Tibial nerve (tissue), 4 donors: ENCODE measurements at regions not wholly inside any gene's neighbourhood (a gene's known extent, or its start where the extent isn't known, plus 50 kb on each side); places are given as distances from the start of the nearest gene placed in this dataset.
"Not testable (repeated sequence)": the region's sequence is repeated elsewhere in the genome, so short reads cannot be mapped to it uniquely, and the experiment has no call there.

Experiments
- DNase-seq, 2 donors: peaks; one replicate each; pipeline ENCODE4 v3.0.0-alpha.2; 2019; ENCODE audit warnings: low spot score in 2 of 2
- H3K27ac ChIP-seq, 4 donors: fragments of 200-600 bp; sonication (generic) in 3 of 4; one replicate each; pipeline ENCODE4 v1.5.1; 2017 to 2019; ENCODE audit warnings: mild to moderate bottlenecking in 1 of 4
- H3K27me3 ChIP-seq, 2 donors: fragments of 200-600 bp; sonication (generic) in 1 of 2; one replicate each; pipeline versions ENCODE4 v1.5.1 to v1.6.0; 2017 to 2019
- H3K36me3 ChIP-seq, 3 donors: fragments of 200-600 bp; sonication (generic); one replicate each; pipeline ENCODE4 v1.5.1; 2018 to 2019
- H3K4me1 ChIP-seq, 4 donors: fragments of 200-600 bp; sonication (generic) in 3 of 4; one replicate each; pipeline ENCODE4 v1.5.1; 2017 to 2019
- H3K4me3 ChIP-seq, 4 donors: fragments of 200-600 bp; sonication (generic) in 3 of 4; one replicate each; pipeline ENCODE4 v1.5.1; 2017 to 2019; ENCODE audit warnings: mild to moderate bottlenecking in 1 of 4, moderate library complexity in 1 of 4
- H3K9me3 ChIP-seq, 4 donors: fragments of 200-600 bp; sonication (generic) in 3 of 4; one replicate each; pipeline ENCODE4 v1.5.1; 2017 to 2019
- EP300 ChIP-seq, 2 donors: sonication (generic); formaldehyde crosslinking; IDR thresholded peaks; one replicate each; pipeline ENCODE4 v1.6.1; 2017; ENCODE audit warnings: antibody characterized with exemption in 2 of 2, mild to moderate bottlenecking in 1 of 2
- POLR2A ChIP-seq, 2 donors: fragments of 450-650 bp; IDR thresholded peaks; one replicate each; pipeline ENCODE4 v1.6.1; 2017; ENCODE audit warnings: antibody characterized with exemption in 2 of 2, mild to moderate bottlenecking in 2 of 2, moderate library complexity in 2 of 2
- WGBS, 2 donors: methylation state at CpG; one replicate each; pipeline ENCODE4 v1.1.5; 2018; 5-methylcytosine and 5-hydroxymethylcytosine counted together
- TF ChIP-seq, protein P1 (sequence below), 5 experiments: fragments of 200-600 bp in 3 of 5; fragments of 450-650 bp in 2 of 5; sonication (generic) in 3 of 5; IDR thresholded peaks; one replicate each; pipeline ENCODE4 v1.5.1; 2016 to 2019; ENCODE audit warnings: antibody characterized with exemption in 5 of 5, mild to moderate bottlenecking in 3 of 5, moderate library complexity in 2 of 5

DNA sequence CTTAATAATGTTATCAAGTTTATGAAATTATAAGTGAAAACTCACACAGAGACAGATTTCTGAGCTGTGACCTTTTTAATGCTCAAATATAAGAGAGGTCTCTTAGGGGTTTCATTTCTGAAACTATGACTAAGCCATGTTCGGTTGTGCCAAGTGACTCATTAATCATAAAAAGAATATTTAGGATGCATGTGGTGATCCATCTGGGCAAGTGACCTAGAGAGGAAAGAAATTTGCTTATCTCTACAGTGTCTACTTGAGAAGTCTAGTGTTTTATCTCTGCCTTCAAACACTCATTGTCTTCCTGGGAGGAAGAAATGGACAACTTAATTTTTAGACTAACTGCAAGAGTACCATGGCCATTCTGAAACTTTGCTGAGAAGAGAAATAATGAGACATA, 545.3 kb upstream of the GRID2 start:
- no peak overlapping the region for H3K27ac ChIP-seq
- no peak for DNase-seq
- TF ChIP-seq EP300 (IDR thresholded peaks at IDR 0.05) (no peak), POLR2A (IDR thresholded peaks at IDR 0.05) (no peak)
- TF ChIP-seq, protein P1, sequence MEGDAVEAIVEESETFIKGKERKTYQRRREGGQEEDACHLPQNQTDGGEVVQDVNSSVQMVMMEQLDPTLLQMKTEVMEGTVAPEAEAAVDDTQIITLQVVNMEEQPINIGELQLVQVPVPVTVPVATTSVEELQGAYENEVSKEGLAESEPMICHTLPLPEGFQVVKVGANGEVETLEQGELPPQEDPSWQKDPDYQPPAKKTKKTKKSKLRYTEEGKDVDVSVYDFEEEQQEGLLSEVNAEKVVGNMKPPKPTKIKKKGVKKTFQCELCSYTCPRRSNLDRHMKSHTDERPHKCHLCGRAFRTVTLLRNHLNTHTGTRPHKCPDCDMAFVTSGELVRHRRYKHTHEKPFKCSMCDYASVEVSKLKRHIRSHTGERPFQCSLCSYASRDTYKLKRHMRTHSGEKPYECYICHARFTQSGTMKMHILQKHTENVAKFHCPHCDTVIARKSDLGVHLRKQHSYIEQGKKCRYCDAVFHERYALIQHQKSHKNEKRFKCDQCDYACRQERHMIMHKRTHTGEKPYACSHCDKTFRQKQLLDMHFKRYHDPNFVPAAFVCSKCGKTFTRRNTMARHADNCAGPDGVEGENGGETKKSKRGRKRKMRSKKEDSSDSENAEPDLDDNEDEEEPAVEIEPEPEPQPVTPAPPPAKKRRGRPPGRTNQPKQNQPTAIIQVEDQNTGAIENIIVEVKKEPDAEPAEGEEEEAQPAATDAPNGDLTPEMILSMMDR (IDR thresholded peaks at IDR 0.05): no peak
- 18 to 20% methylated on average over 1 of the region's 1 CpG for WGBS, 2 donors
- H3K36me3 ChIP-seq: no peaks in the 10 kb centered on the region
- no peaks in the 10 kb centered on the region for H3K4me1 ChIP-seq
- no peaks in the 10 kb centered on the region for H3K9me3 ChIP-seq
- no peak overlapping the region for H3K4me3 ChIP-seq
- no peaks in the 10 kb centered on the region for H3K27me3 ChIP-seq

DNA sequence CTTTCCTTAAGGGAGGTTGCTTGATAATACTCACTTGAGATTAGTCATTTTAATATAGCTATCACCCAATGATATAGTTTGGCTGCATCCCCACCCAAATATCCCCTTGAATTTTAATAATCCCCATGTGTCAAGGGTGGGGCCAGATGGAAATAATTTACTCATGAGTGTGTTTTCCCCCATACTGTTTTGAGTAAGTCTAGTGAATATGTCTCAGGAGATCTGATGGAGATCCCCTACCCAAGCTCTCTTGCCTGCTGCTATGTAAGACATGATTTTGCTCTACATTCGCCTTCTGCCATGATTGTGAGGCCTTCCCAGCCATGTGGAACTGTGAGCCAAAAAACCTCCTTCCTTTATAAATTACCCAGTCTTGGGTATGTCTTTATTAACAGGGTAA, 539.7 kb upstream of the GRID2 start:
- Histone ChIP-seq H3K36me3 (no peaks in the 10 kb centered on the region), H3K4me3 (no peak overlapping the region), H3K27me3 (no peaks in the 10 kb centered on the region), H3K4me1 (no peaks in the 10 kb centered on the region), H3K9me3 (no peaks in the 10 kb centered on the region), H3K27ac (no peak overlapping the region)
- TF ChIP-seq, protein P1 (IDR thresholded peaks at IDR 0.05): no peak
- TF ChIP-seq POLR2A (IDR thresholded peaks at IDR 0.05) (no peak), EP300 (IDR thresholded peaks at IDR 0.05) (no peak)
- WGBS, 2 donors: 62 to 86% methylated on average over 1 of the region's 1 CpG
- no peak for DNase-seq

DNA sequence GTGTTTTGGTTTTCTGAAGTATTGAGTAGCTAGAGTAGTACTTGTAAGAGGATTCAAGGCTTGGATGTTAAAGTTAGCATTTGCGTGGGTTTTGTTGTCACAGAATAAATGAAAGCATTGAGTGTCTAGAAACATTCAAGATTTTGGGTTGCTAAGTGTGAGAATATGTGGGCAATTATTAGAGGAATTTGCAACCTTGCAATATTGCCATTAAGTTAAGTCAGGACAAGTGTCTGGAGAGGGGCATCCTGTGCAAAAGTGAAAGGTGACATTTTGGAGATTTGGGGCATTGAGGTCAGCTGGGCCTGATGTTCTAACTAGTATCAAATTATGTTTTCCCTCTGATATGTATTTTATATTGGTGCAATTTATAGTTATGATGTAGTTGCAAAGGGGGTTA, 533.9 kb upstream of the GRID2 start:
- no peak for TF ChIP-seq POLR2A (IDR thresholded peaks at IDR 0.05)
- TF ChIP-seq, protein P1 (IDR thresholded peaks at IDR 0.05): no peak
- Histone ChIP-seq H3K4me3 (no peak overlapping the region), H3K36me3 (no peaks in the 10 kb centered on the region), H3K27ac (no peak overlapping the region), H3K9me3 (peaks cover 0 to 18% (median 0%) of the 10 kb centered on the region in 4 donors), H3K4me1 (no peaks in the 10 kb centered on the region), H3K27me3 (no peaks in the 10 kb centered on the region)
- no peak for DNase-seq
- WGBS, 2 donors: 74 to 79% methylated on average over 1 of the region's 1 CpG

DNA sequence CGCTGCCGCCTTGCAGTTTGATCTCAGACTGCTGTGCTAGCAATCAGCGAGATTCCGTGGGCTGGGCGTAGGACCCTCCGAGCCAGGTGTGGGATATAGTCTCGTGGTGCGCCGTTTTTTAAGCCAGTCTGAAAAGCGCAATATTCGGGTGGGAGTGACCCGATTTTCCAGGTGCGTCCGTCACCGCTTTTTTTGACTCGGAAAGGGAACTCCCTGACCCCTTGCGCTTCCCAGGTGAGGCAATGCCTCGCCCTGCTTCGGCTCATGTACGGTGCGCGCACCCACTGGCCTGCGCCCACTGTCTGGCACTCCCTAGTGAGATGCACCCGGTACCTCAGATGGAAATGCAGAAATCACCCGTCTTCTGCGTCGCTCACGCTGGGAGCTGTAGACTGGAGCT, 512.1 kb upstream of the GRID2 start:
- not testable (repeated sequence) for H3K4me3 ChIP-seq, H3K36me3 ChIP-seq, H3K27me3 ChIP-seq, H3K4me1 ChIP-seq, H3K9me3 ChIP-seq, H3K27ac ChIP-seq, DNase-seq
- WGBS, 2 donors: 54 to 56% methylated on average over 23 to 25 of the region's 28 CpGs

DNA sequence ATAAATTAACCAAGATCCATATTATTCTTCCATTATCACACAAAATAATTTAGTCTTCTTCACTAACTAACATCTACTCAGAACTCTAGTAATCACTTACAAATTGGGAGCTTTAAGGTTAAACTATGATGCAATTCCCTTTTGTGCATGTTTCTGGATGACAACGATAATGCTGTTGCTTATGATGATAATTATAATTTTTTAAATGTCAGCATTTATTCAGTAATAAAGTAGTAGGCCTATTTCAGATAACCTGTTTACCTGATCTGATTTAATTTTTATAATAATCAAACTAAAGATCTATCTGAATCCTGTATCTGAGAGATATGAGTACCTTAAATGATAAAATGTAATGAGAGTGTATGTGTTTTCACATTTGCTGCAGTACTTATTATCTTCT, 507.8 kb upstream of the GRID2 start:
- DNase-seq: no peak
- no peak overlapping the region for H3K4me3 ChIP-seq
- 83 to 86% methylated on average over 1 of the region's 1 CpG for WGBS, 2 donors
- no peak for TF ChIP-seq POLR2A (IDR thresholded peaks at IDR 0.05)
- TF ChIP-seq, protein P1 (IDR thresholded peaks at IDR 0.05): no peak
- TF ChIP-seq EP300 (IDR thresholded peaks at IDR 0.05): no peak
- no peaks in the 10 kb centered on the region for H3K27me3 ChIP-seq
- no peaks in the 10 kb centered on the region for H3K4me1 ChIP-seq
- H3K27ac ChIP-seq: no peak overlapping the region
- H3K36me3 ChIP-seq: no peaks in the 10 kb centered on the region
- no peaks in the 10 kb centered on the region for H3K9me3 ChIP-seq

DNA sequence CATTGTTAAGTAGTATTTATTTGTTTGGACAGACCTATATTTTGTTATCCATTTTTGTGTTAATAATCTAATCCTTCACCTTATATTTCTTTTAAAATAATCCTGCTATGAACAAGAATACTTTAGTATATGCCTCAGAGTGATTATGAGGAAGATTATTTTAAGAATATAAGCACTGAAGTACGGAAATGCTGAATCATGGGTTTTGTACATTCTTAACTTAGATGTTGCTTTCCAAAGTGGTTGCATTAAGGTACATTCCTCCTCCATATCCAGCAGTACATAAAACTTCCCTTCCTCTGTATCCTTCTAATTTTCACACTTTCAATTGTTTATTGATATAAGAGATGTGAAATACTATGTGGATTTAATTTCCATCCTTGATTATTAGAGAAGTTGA, 491.4 kb upstream of the GRID2 start:
- Histone ChIP-seq H3K9me3 (peaks cover 0 to 3% (median 0%) of the 10 kb centered on the region in 4 donors), H3K36me3 (no peaks in the 10 kb centered on the region), H3K4me1 (no peaks in the 10 kb centered on the region), H3K27ac (no peak overlapping the region), H3K4me3 (no peak overlapping the region), H3K27me3 (no peaks in the 10 kb centered on the region)
- 67 to 75% methylated on average over 1 of the region's 1 CpG for WGBS, 2 donors
- TF ChIP-seq EP300 (IDR thresholded peaks at IDR 0.05): no peak
- TF ChIP-seq, protein P1 (IDR thresholded peaks at IDR 0.05): no peak
- TF ChIP-seq POLR2A (IDR thresholded peaks at IDR 0.05): no peak
- no peak for DNase-seq
